ENCODE measurements at regions not wholly inside any gene's neighbourhood (a gene's known extent, or its start where the extent isn't known, plus 50 kb on each side); places are given as distances from the start of the nearest gene placed in this dataset.

DNA sequence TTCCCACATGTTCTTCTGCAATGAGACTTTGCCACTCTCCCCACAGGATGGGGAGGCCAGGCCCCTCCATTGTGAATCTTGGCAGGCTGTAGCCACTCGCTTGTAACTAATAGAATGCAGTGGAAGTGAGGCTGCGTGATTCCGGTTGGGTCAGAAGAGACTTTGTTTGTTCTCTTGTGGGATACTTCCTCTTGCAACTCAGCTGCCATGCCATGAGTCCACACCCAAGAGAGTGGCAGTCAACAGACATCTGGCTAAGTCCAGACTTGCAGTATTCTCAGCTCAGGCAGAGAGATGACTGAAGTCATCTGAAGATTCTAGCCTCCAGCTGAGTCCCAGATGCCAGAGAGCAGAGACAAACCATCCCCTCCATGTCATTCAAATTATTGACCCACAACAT lies 153.4 kb upstream of the GDF10 start:
- TF ChIP-seq, protein P1, sequence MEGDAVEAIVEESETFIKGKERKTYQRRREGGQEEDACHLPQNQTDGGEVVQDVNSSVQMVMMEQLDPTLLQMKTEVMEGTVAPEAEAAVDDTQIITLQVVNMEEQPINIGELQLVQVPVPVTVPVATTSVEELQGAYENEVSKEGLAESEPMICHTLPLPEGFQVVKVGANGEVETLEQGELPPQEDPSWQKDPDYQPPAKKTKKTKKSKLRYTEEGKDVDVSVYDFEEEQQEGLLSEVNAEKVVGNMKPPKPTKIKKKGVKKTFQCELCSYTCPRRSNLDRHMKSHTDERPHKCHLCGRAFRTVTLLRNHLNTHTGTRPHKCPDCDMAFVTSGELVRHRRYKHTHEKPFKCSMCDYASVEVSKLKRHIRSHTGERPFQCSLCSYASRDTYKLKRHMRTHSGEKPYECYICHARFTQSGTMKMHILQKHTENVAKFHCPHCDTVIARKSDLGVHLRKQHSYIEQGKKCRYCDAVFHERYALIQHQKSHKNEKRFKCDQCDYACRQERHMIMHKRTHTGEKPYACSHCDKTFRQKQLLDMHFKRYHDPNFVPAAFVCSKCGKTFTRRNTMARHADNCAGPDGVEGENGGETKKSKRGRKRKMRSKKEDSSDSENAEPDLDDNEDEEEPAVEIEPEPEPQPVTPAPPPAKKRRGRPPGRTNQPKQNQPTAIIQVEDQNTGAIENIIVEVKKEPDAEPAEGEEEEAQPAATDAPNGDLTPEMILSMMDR (IDR thresholded peaks at IDR 0.05), result no peak
- TF ChIP-seq POLR2A (IDR thresholded peaks at IDR 0.05), result no peak
